B cell (primary cell): ENCODE measurements at regions not wholly inside any gene's neighbourhood (a gene's known extent, or its start where the extent isn't known, plus 50 kb on each side); places are given as distances from the start of the nearest gene placed in this dataset.

Experiments used
- ATAC-seq: fragments of 200-7000 bp; cut with Tn5 transposase; one replicate; pipeline ENCODE4 v1.10.0; 2021; ENCODE audit warnings: low read depth, mild to moderate bottlenecking, moderate number of reproducible peaks, moderate library complexity
- CTCF ChIA-PET: fragments of 350-600 bp; sonication (Branson Sonifier 250); formaldehyde crosslinking; loops from one replicate; lab custom pipeline; 2021; ENCODE audit warnings: antibody characterized with exemption, inconsistent platforms; lab: Charles Lee
- POLR2A ChIA-PET: fragments of 350-600 bp; sonication (Branson Sonifier 250); formaldehyde crosslinking; loops from one replicate; lab custom pipeline; 2021; ENCODE audit warnings: antibody characterized with exemption; lab: Charles Lee
- DNase-seq: peaks from one replicate; pipeline ENCODE4 v3.0.0; 2013
- H2AFZ ChIP-seq: 2 replicates; pipeline ENCODE4 v1.6.1; 2012; ENCODE audit warnings: mild to moderate bottlenecking, low read depth, low read length; ENCODE audit not compliant: insufficient read depth, poor library complexity, severe bottlenecking
- H3K27ac ChIP-seq, 2 donors: 1 replicate in 1 of 2; 2 replicates in 1 of 2; pipeline ENCODE4 v1.5.1; 2012 to 2013; ENCODE audit warnings: low read length in 2 of 2, mild to moderate bottlenecking in 2 of 2, moderate library complexity in 1 of 2
- H3K27me3 ChIP-seq, 4 experiments: fragments of 200-600 bp in 1 of 4; sonication (generic) in 1 of 4; replicated peaks in 1 of 4; 1 replicate in 2 of 4; 2 replicates in 2 of 4; pipeline versions ENCODE4 v1.6.1 to v1.7.0; 2013 to 2016; ENCODE audit warnings: low read length in 3 of 4, mild to moderate bottlenecking in 2 of 4, mixed read lengths in 1 of 4, moderate library complexity in 1 of 4; ENCODE audit not compliant: insufficient read depth in 4 of 4, control insufficient read depth in 3 of 4; ENCODE audit errors: control extremely low read depth in 1 of 4
- H3K36me3 ChIP-seq, 2 experiments: replicated peaks in 1 of 2; 1 replicate in 1 of 2; 2 replicates in 1 of 2; pipeline versions ENCODE4 v1.6.1 to v1.7.1; 2013; ENCODE audit warnings: low read length in 1 of 2; ENCODE audit not compliant: insufficient read depth in 2 of 2, control insufficient read depth in 1 of 2; ENCODE audit errors: control extremely low read depth in 1 of 2, extremely low read depth in 1 of 2
- H3K4me1 ChIP-seq, 2 donors: fragments of 200-600 bp in 1 of 2; sonication (generic) in 1 of 2; 1 replicate in 1 of 2; 2 replicates in 1 of 2; pipeline versions ENCODE4 v1.5.1 to v1.6.1; 2013 to 2017; ENCODE audit warnings: low read length in 2 of 2; ENCODE audit not compliant: control insufficient read depth in 2 of 2, insufficient read depth in 2 of 2
- H3K4me2 ChIP-seq: replicated peaks from 2 replicates; pipeline ENCODE3; 2012; ENCODE audit warnings: mild to moderate bottlenecking, low read depth, low read length; ENCODE audit not compliant: poor library complexity, severe bottlenecking
- H3K4me3 ChIP-seq, 5 experiments: fragments of 200-600 bp in 1 of 5; sonication (generic) in 1 of 5; 1 replicate in 3 of 5; 2 replicates in 2 of 5; pipeline versions ENCODE4 v1.5.1 to v1.7.0; 2011 to 2016; ENCODE audit warnings: low read length in 4 of 5, mild to moderate bottlenecking in 4 of 5, low read depth in 2 of 5, control low read depth in 1 of 5, moderate library complexity in 1 of 5; ENCODE audit not compliant: insufficient read depth in 1 of 5; ENCODE audit errors: control extremely low read depth in 1 of 5, extremely low read depth in 1 of 5
- H3K79me2 ChIP-seq: fragments of 200-600 bp; sonication (generic); one replicate; pipeline ENCODE4 v1.6.0; 2016; ENCODE audit warnings: low read length; ENCODE audit not compliant: control insufficient read depth, insufficient read depth
- H3K9ac ChIP-seq: fragments of 200-600 bp; sonication (generic); 2 replicates; pipeline ENCODE4 v1.6.1; 2017; ENCODE audit warnings: mild to moderate bottlenecking, low read length, moderate library complexity
- H3K9me3 ChIP-seq, 3 donors: one replicate each; pipeline versions ENCODE4 v1.6.1 to v1.7.1; 2013; ENCODE audit warnings: low read length in 2 of 3; ENCODE audit not compliant: control insufficient read depth in 2 of 3, insufficient read depth in 1 of 3; ENCODE audit errors: control extremely low read depth in 1 of 3
- H4K20me1 ChIP-seq: 2 replicates; pipeline ENCODE4 v1.6.0; 2012; ENCODE audit warnings: mild to moderate bottlenecking, low read length; ENCODE audit not compliant: insufficient read depth, control insufficient read depth, poor library complexity, severe bottlenecking
- H3K27ac Mint-ChIP-seq: one replicate; pipeline ENCODE4 v1.8.0; 2021; ENCODE audit warnings: mixed read lengths
- H3K27me3 Mint-ChIP-seq: one replicate; pipeline ENCODE4 v1.8.0; 2021; ENCODE audit warnings: mixed read lengths
- H3K4me1 Mint-ChIP-seq: one replicate; pipeline ENCODE4 v1.8.0; 2021; ENCODE audit warnings: mixed read lengths
- H3K4me3 Mint-ChIP-seq: one replicate; pipeline ENCODE4 v1.8.0; 2021; ENCODE audit warnings: mixed read lengths
- H3K9me3 Mint-ChIP-seq: one replicate; pipeline ENCODE4 v1.8.0; 2022; ENCODE audit warnings: mixed read lengths; ENCODE audit not compliant: insufficient read depth
- EZH2 ChIP-seq: IDR thresholded peaks from 2 replicates; pipeline ENCODE4 v1.6.1; 2012; ENCODE audit warnings: borderline replicate concordance, low read depth, mild to moderate bottlenecking, moderate library complexity, low read length; ENCODE audit not compliant: insufficient read depth, poor library complexity, severe bottlenecking
- WGBS: methylation state at CpG from one replicate; pipeline ENCODE4 v1.1.5; 2013; ENCODE audit warnings: missing lambda C conversion rate; ENCODE audit not compliant: insufficient coverage; 5-methylcytosine and 5-hydroxymethylcytosine counted together
- intact Hi-C: fragments of 100-400 bp; cut with micrococcal nuclease; formaldehyde crosslinking; loops from one replicate; pipeline ENCODE4 v1.10.0; 2022
- TF ChIP-seq, protein P1 (sequence below): fragments of 200-600 bp; IDR thresholded peaks from one replicate; pipeline ENCODE4 v1.8.0; 2022; ENCODE audit warnings: antibody characterized with exemption, mild to moderate bottlenecking

DNA sequence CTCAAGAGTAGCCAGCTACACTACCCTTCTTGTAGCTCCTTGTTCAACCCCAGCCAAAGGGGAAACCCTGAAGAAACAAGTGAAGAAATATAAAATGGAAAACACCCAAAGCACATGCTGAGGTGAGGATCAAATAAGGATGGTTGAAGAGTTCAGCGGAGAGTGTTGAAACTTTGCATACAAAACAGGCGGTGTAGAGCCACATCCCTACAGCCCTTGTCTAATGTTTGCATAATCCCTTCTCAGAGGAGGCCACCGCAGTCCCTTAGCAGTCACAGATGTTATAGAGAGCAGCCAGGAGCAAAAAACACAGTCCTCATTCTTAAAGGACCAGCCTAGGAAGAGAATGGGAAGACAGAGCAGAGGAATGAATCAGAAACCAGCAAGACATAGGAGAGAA lies 350.7 kb upstream of the SASH1 start:
- CTCF ChIA-PET = no interaction called here
- no peaks in the 10 kb centered on the region for H4K20me1 ChIP-seq
- Mint-ChIP-seq H3K27me3 (no peaks in the 10 kb centered on the region), H3K9me3 (peaks cover 8% of the 10 kb centered on the region), H3K4me1 (no peaks in the 10 kb centered on the region), H3K27ac (no peak overlapping the region), H3K4me3 (no peak overlapping the region)
- ATAC-seq (no peak), DNase-seq (no peak)
- H3K27ac ChIP-seq = no peak overlapping the region
- H3K4me3 ChIP-seq = no peak overlapping the region
- H3K9me3 ChIP-seq = peaks cover 0 to 3% (median 0%) of the 10 kb centered on the region in 3 donors
- H3K27me3 ChIP-seq = no peaks in the 10 kb centered on the region
- no peak overlapping the region for H3K4me2 ChIP-seq
- intact Hi-C loops = no loop called here
- H2AFZ ChIP-seq = no peak overlapping the region
- H3K4me1 ChIP-seq = no peaks in the 10 kb centered on the region
- no peak overlapping the region for H3K9ac ChIP-seq
- 100% methylated on average over 2 of the region's 3 CpGs for WGBS
- H3K36me3 ChIP-seq = no peaks in the 10 kb centered on the region
- TF ChIP-seq, protein P1, sequence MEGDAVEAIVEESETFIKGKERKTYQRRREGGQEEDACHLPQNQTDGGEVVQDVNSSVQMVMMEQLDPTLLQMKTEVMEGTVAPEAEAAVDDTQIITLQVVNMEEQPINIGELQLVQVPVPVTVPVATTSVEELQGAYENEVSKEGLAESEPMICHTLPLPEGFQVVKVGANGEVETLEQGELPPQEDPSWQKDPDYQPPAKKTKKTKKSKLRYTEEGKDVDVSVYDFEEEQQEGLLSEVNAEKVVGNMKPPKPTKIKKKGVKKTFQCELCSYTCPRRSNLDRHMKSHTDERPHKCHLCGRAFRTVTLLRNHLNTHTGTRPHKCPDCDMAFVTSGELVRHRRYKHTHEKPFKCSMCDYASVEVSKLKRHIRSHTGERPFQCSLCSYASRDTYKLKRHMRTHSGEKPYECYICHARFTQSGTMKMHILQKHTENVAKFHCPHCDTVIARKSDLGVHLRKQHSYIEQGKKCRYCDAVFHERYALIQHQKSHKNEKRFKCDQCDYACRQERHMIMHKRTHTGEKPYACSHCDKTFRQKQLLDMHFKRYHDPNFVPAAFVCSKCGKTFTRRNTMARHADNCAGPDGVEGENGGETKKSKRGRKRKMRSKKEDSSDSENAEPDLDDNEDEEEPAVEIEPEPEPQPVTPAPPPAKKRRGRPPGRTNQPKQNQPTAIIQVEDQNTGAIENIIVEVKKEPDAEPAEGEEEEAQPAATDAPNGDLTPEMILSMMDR = no peak
- TF ChIP-seq EZH2 = no peak
- no peaks in the 10 kb centered on the region for H3K79me2 ChIP-seq
- POLR2A ChIA-PET = no interaction called here

DNA sequence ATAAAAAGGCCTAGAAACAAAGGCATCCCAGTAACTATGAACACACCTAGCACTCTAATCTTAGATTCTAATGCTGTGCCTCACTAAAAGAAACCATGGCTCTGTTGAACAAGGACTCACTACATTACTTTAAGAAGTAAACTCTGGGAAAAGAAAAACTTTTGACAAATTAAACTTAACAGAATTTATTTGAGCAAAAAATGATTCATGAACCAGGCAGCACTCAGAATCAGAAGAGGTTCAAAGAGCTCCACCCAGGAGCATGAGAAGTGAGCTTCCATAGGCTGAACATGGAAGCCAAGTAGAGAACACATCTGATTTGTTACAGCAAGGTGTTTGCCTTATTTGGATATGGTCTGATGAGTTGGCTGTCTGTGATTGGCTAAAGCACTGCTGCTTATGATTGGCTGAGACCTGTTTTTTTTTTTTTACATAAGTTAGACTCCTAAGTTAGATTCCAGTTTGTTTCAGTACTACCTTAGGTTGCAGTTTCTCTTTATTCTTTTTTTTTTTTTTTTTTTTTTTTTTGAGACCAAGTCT lies 343.6 kb upstream of the SASH1 start:
- Histone ChIP-seq H2AFZ (no peak overlapping the region), H3K9me3 (peaks cover 0 to 5% (median 0%) of the 10 kb centered on the region in 3 donors), H3K27me3 (no peaks in the 10 kb centered on the region), H3K27ac (no peak overlapping the region), H3K9ac (no peak overlapping the region), H3K4me3 (no peak overlapping the region), H4K20me1 (no peaks in the 10 kb centered on the region), H3K79me2 (no peaks in the 10 kb centered on the region), H3K36me3 (no peaks in the 10 kb centered on the region), H3K4me1 (no peaks in the 10 kb centered on the region), H3K4me2 (no peak overlapping the region)
- intact Hi-C loops = no loop called here
- Mint-ChIP-seq H3K4me3 (no peak overlapping the region), H3K27me3 (no peaks in the 10 kb centered on the region), H3K27ac (no peak overlapping the region), H3K9me3 (peaks cover 4% of the 10 kb centered on the region), H3K4me1 (no peaks in the 10 kb centered on the region)
- CTCF ChIA-PET = interaction anchor here (0.8 kb wide), 1 partner anchor 163 kb away, joined by 3 read pairs; no protein-coding TSS in a partner anchor
- POLR2A ChIA-PET = no interaction called here
- no peak for ATAC-seq
- DNase-seq = no peak
- no peak for TF ChIP-seq EZH2
- TF ChIP-seq, protein P1 = no peak
